PC-3 (cell line): ENCODE measurements at regions not wholly inside any gene's neighbourhood (a gene's known extent, or its start where the extent isn't known, plus 50 kb on each side); places are given as distances from the start of the nearest gene placed in this dataset.

Experiments used
- CTCF ChIP-seq: fragments of 300-600 bp; sonication (generic); conservative IDR thresholded peaks from 2 replicates; pipeline ENCODE4 v1.5.1; 2017; ENCODE audit warnings: antibody characterized with exemption, low read depth, mild to moderate bottlenecking, low read length
- EZH2 ChIP-seq: fragments of 300-600 bp; sonication (generic); IDR thresholded peaks from one replicate; pipeline ENCODE4 v1.6.1; 2017; ENCODE audit warnings: antibody characterized with exemption, mild to moderate bottlenecking, low read length; ENCODE audit not compliant: unreplicated experiment

GRCh38 chr3:99505200-99505599 is 133.2 kb upstream of the COL8A1 start:
- TF ChIP-seq CTCF = no peak
- TF ChIP-seq EZH2 = no peak
